Neuronal stem cell (in vitro differentiated cells): ENCODE measurements at regions not wholly inside any gene's neighbourhood (a gene's known extent, or its start where the extent isn't known, plus 50 kb on each side); places are given as distances from the start of the nearest gene placed in this dataset.

Source experiments
- DNase-seq: peaks from one replicate; pipeline ENCODE4 v3.0.0-alpha.2; 2013; ENCODE audit warnings: low spot score
- H2AFZ ChIP-seq: one replicate; pipeline ENCODE4 v1.6.1; 2013; ENCODE audit warnings: mild to moderate bottlenecking, low read length, inconsistent platforms
- H2AK5ac ChIP-seq: 2 replicates; pipeline ENCODE4 v1.6.1; 2013; ENCODE audit warnings: low read depth, mild to moderate bottlenecking, inconsistent platforms, low read length, moderate library complexity, mixed read lengths
- H2BK120ac ChIP-seq: 2 replicates; pipeline ENCODE4 v1.6.1; 2013; ENCODE audit warnings: low read depth, mild to moderate bottlenecking, inconsistent platforms, low read length, moderate library complexity, mixed read lengths
- H2BK12ac ChIP-seq: one replicate; pipeline ENCODE4 v1.6.1; 2013; ENCODE audit warnings: low read length, inconsistent platforms
- H2BK15ac ChIP-seq: 2 replicates; pipeline ENCODE4 v1.6.1; 2013; ENCODE audit warnings: mild to moderate bottlenecking, low read length, inconsistent platforms, mixed read lengths
- H2BK5ac ChIP-seq: one replicate; pipeline ENCODE4 v1.6.1; 2013; ENCODE audit warnings: inconsistent platforms, mild to moderate bottlenecking, low read length, moderate library complexity
- H3K14ac ChIP-seq: one replicate; pipeline ENCODE4 v1.6.1; 2013; ENCODE audit warnings: low read length, inconsistent platforms
- H3K18ac ChIP-seq: 2 replicates; pipeline ENCODE4 v1.6.1; 2013; ENCODE audit warnings: low read length, inconsistent platforms
- H3K23ac ChIP-seq: 2 replicates; pipeline ENCODE4 v1.6.1; 2013; ENCODE audit warnings: low read depth, mild to moderate bottlenecking, mixed read lengths, low read length, inconsistent platforms; ENCODE audit not compliant: poor library complexity
- H3K27ac ChIP-seq: replicated peaks from 3 replicates; pipeline ENCODE4 v1.5.1; 2013; ENCODE audit warnings: low read length, inconsistent platforms
- H3K27me3 ChIP-seq, 3 experiments: 2 replicates each; pipeline ENCODE4 v1.6.1; 2013; ENCODE audit warnings: low read length in 3 of 3, mild to moderate bottlenecking in 2 of 3, inconsistent platforms in 1 of 3, low read depth in 1 of 3, mixed read lengths in 1 of 3, moderate library complexity in 1 of 3; ENCODE audit not compliant: control insufficient read depth in 3 of 3, insufficient read depth in 3 of 3
- H3K36me3 ChIP-seq, 2 donors: replicated peaks in 1 of 2; 2 replicates each; pipeline ENCODE4 v1.6.1; 2013; ENCODE audit warnings: low read length in 2 of 2; ENCODE audit not compliant: control insufficient read depth in 2 of 2, insufficient read depth in 2 of 2
- H3K4ac ChIP-seq: 2 replicates; pipeline ENCODE4 v1.6.1; 2013; ENCODE audit warnings: inconsistent platforms, mild to moderate bottlenecking, low read length, moderate library complexity
- H3K4me1 ChIP-seq, 2 donors: 1 replicate in 1 of 2; 2 replicates in 1 of 2; pipeline ENCODE4 v1.6.1; 2013; ENCODE audit warnings: low read length in 2 of 2, low read depth in 1 of 2; ENCODE audit not compliant: control insufficient read depth in 2 of 2, insufficient read depth in 1 of 2
- H3K4me2 ChIP-seq: one replicate; pipeline ENCODE4 v1.6.1; 2013; ENCODE audit warnings: mild to moderate bottlenecking, low read length, inconsistent platforms; ENCODE audit not compliant: insufficient read depth, poor library complexity, severe bottlenecking
- H3K4me3 ChIP-seq, 2 donors: 2 replicates each; pipeline ENCODE4 v1.5.1; 2013; ENCODE audit warnings: low read length in 2 of 2, mild to moderate bottlenecking in 2 of 2, inconsistent platforms in 1 of 2, moderate library complexity in 1 of 2
- H3K79me1 ChIP-seq: one replicate; pipeline ENCODE4 v1.6.1; 2013; ENCODE audit warnings: low read depth, mild to moderate bottlenecking, inconsistent platforms, low read length, moderate library complexity
- H3K9ac ChIP-seq: one replicate; pipeline ENCODE4 v1.6.1; 2013; ENCODE audit warnings: mild to moderate bottlenecking, low read depth, low read length, inconsistent platforms; ENCODE audit not compliant: poor library complexity
- H3K9me3 ChIP-seq, 2 donors: replicated peaks in 1 of 2; 2 replicates each; pipeline versions ENCODE3 to v1.6.1; 2013; ENCODE audit warnings: low read length in 2 of 2, mild to moderate bottlenecking in 2 of 2, inconsistent platforms in 1 of 2, low read depth in 1 of 2, mixed read lengths in 1 of 2, moderate library complexity in 1 of 2; ENCODE audit not compliant: control insufficient read depth in 2 of 2, insufficient read depth in 1 of 2
- H4K8ac ChIP-seq: one replicate; pipeline ENCODE4 v1.6.1; 2013; ENCODE audit warnings: low read depth, mild to moderate bottlenecking, inconsistent platforms, low read length, moderate library complexity
- H4K91ac ChIP-seq: one replicate; pipeline ENCODE4 v1.6.1; 2013; ENCODE audit warnings: low read length, low read depth, mild to moderate bottlenecking, inconsistent platforms; ENCODE audit not compliant: poor library complexity
- WGBS, 2 donors: extraction: QIAGEN DNeasy Blood & Tissue Kit; methylation state at CpG; one replicate each; pipeline ENCODE4 v1.1.7; 2013; ENCODE audit warnings: missing lambda C conversion rate in 2 of 2, mixed read lengths in 1 of 2; ENCODE audit not compliant: insufficient read length in 2 of 2, insufficient replicate concordance in 1 of 2; ENCODE audit errors: extremely low coverage in 2 of 2; 5-methylcytosine and 5-hydroxymethylcytosine counted together

DNA sequence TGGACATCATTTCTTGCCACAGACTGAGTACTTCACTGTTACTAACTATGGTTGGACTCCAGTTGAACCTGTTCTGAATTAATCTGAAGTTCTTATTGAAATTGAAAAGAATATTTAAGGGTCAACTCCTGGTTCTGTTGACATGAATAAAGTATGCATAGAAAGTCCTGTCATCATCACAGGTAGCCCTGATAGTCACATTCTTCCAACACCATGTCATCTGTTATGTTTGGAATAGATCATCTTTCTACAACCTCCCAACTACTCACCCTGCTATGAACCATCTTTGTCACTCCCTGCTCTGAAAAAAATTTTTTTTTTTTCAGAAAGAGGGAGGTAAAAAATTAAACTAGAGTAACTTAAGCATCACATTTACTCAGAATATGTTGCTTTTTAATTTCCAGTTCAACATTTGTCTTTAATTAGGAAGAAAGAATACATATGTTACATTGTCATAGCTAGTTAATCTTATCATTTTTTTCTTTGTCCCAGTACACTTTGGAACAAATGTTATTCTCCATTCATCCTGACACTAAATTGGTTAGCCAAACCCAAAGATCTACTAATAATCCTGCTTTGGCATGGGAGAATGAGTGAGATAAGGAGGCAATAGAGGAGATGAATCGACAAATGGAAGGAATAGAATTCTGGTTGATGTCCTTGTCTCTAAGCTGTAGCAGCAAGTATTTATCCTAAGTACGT lies 775.1 kb upstream of the NRSN1 start:
- DNase-seq: no peak
- H2AK5ac ChIP-seq: no peak overlapping the region

DNA sequence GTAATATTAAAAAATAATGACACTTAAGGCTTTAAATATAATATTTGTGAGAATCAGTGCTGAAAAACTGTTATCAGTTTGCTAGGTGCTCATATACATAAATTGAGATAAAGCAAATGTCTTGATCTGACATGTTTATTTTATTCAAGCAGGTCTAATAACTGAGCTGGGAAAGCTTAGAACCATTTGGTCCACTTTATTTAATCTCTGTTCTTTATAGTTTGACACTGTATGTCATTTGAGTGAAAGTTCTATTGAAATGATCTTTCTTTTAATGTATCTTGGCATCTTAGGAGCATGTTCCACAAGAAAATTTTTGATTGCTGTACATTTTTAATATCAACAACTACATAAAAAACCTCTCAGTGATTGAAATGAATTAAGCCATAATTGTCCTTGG lies 772.0 kb upstream of the NRSN1 start:
- Histone ChIP-seq H2BK12ac (no peak overlapping the region), H2BK120ac (no peak overlapping the region), H3K4me2 (no peak overlapping the region), H3K36me3 (no peaks in the 10 kb centered on the region), H3K79me1 (no peaks in the 10 kb centered on the region), H4K91ac (no peak overlapping the region), H3K9me3 (no peaks in the 10 kb centered on the region), H2AK5ac (no peak overlapping the region), H3K18ac (no peak overlapping the region), H3K27ac (no peak overlapping the region), H2AFZ (no peak overlapping the region), H3K9ac (no peak overlapping the region), H3K14ac (no peak overlapping the region), H4K8ac (no peak overlapping the region), H3K4ac (no peak overlapping the region), H2BK15ac (no peak overlapping the region), H3K4me1 (no peaks in the 10 kb centered on the region), H3K23ac (no peak overlapping the region), H3K4me3 (no peak overlapping the region), H3K27me3 (no peaks in the 10 kb centered on the region), H2BK5ac (no peak overlapping the region)
- DNase-seq: no peak

More for the DNA sequence above, 775.1 kb upstream of the NRSN1 start:
- Histone ChIP-seq H2AFZ (no peak overlapping the region), H2BK15ac (no peak overlapping the region), H3K4me3 (no peak overlapping the region), H3K4me1 (no peaks in the 10 kb centered on the region), H3K79me1 (no peaks in the 10 kb centered on the region), H3K9ac (no peak overlapping the region), H3K27ac (no peak overlapping the region), H3K27me3 (no peaks in the 10 kb centered on the region), H3K18ac (no peak overlapping the region), H3K23ac (no peak overlapping the region), H4K91ac (no peak overlapping the region), H3K4me2 (no peak overlapping the region), H3K4ac (no peak overlapping the region), H3K9me3 (no peaks in the 10 kb centered on the region), H2BK12ac (no peak overlapping the region), H2BK120ac (no peak overlapping the region), H2BK5ac (no peak overlapping the region), H3K36me3 (no peaks in the 10 kb centered on the region), H4K8ac (no peak overlapping the region), H3K14ac (no peak overlapping the region)
- no CpG with 5 or more reads among the region's 2 CpGs for WGBS, 2 donors

DNA sequence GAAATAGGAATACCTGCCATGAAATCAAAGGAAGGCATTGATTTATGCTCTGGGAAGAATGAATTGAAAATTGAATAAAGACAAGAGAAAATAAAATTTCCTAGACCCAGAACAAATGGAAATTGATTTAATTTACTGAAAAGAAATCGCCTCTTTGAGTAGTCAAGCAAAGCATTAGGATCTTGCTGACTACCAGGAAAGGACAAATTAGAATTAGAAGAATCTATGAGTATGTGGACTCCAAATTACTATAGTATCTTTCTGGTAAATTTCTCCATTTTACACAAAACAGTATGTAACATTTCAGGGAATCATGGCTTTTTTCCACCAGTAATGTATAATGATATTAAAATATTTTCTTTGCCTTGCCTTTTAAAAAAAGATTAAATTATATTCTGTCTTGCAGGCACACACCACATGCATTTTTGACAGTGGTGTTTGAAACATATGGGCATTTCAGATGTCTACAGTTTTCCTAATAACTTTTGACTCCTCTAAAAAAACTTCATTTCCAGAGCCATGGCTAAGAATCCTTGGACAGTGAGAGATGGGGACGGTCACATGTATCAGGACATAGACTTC lies 768.7 kb upstream of the NRSN1 start:
- H2AK5ac ChIP-seq: no peak overlapping the region
- no peaks in the 10 kb centered on the region for H3K4me1 ChIP-seq
- H3K27ac ChIP-seq: no peak overlapping the region
- H3K18ac ChIP-seq: no peak overlapping the region
- no peak overlapping the region for H3K4me2 ChIP-seq
- H3K4ac ChIP-seq: no peak overlapping the region
- H3K9ac ChIP-seq: no peak overlapping the region
- H2AFZ ChIP-seq: no peak overlapping the region
- no peaks in the 10 kb centered on the region for H3K36me3 ChIP-seq
- H3K4me3 ChIP-seq: no peak overlapping the region
- no peaks in the 10 kb centered on the region for H3K79me1 ChIP-seq
- no peaks in the 10 kb centered on the region for H3K27me3 ChIP-seq
- H3K14ac ChIP-seq: no peak overlapping the region
- H3K9me3 ChIP-seq: no peaks in the 10 kb centered on the region
- DNase-seq: no peak
- WGBS, 2 donors: no CpG with 5 or more reads among the region's 2 CpGs
- H2BK120ac ChIP-seq: no peak overlapping the region
- H4K91ac ChIP-seq: no peak overlapping the region
- no peak overlapping the region for H4K8ac ChIP-seq
- H2BK15ac ChIP-seq: no peak overlapping the region
- no peak overlapping the region for H3K23ac ChIP-seq
- no peak overlapping the region for H2BK5ac ChIP-seq
- H2BK12ac ChIP-seq: no peak overlapping the region

DNA sequence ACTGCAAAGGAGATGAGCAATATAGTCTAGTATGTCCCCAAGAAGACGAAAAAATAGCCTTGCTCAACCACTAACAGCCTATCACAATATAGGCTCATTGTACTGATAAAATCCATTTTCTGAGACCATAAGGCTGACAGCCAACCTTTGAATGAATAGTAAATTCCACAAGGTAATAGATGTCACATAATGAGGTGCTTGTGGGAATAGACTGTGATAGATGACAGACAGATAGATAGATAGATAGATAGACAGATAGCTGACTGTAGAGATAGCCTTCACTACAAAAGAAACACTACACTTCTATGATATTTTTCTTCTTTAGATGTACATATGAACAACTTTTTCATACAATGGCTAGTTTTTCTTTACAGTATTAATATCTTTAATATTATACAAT lies 760.3 kb upstream of the NRSN1 start:
- no peak for DNase-seq
- Histone ChIP-seq H3K4me2 (no peak overlapping the region), H3K27ac (no peak overlapping the region), H4K91ac (no peak overlapping the region), H4K8ac (no peak overlapping the region), H3K9ac (no peak overlapping the region), H3K36me3 (no peaks in the 10 kb centered on the region), H3K9me3 (peaks cover 0 to 5% of the 10 kb centered on the region in 2 donors), H2AK5ac (no peak overlapping the region), H3K18ac (no peak overlapping the region), H3K4me1 (no peaks in the 10 kb centered on the region), H3K79me1 (no peaks in the 10 kb centered on the region), H2BK120ac (no peak overlapping the region), H3K27me3 (no peaks in the 10 kb centered on the region), H2AFZ (no peak overlapping the region), H3K4ac (no peak overlapping the region), H3K14ac (no peak overlapping the region), H2BK15ac (no peak overlapping the region), H2BK5ac (no peak overlapping the region), H3K4me3 (no peak overlapping the region), H2BK12ac (no peak overlapping the region), H3K23ac (no peak overlapping the region)
- WGBS, 2 donors: no CpG with 5 or more reads among the region's 1 CpG
